Adipocyte (in vitro differentiated cells): ENCODE measurements at regions not wholly inside any gene's neighbourhood (a gene's known extent, or its start where the extent isn't known, plus 50 kb on each side); places are given as distances from the start of the nearest gene placed in this dataset.
"Not testable (repeated sequence)": the region's sequence is repeated elsewhere in the genome, so short reads cannot be mapped to it uniquely, and the experiment has no call there.

ENCODE experiments used
- DNase-seq: peaks from one replicate; pipeline ENCODE4 v3.0.0-alpha.2; 2015; ENCODE audit warnings: low read depth
- H3K27me3 ChIP-seq: replicated peaks from 2 replicates; pipeline ENCODE4 v1.7.0; 2013; ENCODE audit warnings: mild to moderate bottlenecking, low read length, moderate library complexity; ENCODE audit not compliant: control insufficient read depth, insufficient read depth
- H3K36me3 ChIP-seq: 2 replicates; pipeline ENCODE4 v1.7.0; 2013; ENCODE audit warnings: low read length, mild to moderate bottlenecking, moderate library complexity; ENCODE audit not compliant: control insufficient read depth, insufficient read depth, severe bottlenecking
- H3K4me1 ChIP-seq: 2 replicates; pipeline ENCODE4 v1.7.0; 2013; ENCODE audit warnings: mild to moderate bottlenecking, low read length, moderate library complexity; ENCODE audit not compliant: control insufficient read depth, insufficient read depth
- H3K4me3 ChIP-seq: 2 replicates; pipeline ENCODE4 v1.7.0; 2013; ENCODE audit warnings: mild to moderate bottlenecking, low read length, moderate library complexity
- H3K9ac ChIP-seq: 2 replicates; pipeline ENCODE4 v1.7.0; 2013; ENCODE audit warnings: mild to moderate bottlenecking, low read length, moderate library complexity
- H3K9me3 ChIP-seq: 2 replicates; pipeline ENCODE4 v1.7.0; 2013; ENCODE audit warnings: mild to moderate bottlenecking, low read length, moderate library complexity; ENCODE audit not compliant: control insufficient read depth

DNA sequence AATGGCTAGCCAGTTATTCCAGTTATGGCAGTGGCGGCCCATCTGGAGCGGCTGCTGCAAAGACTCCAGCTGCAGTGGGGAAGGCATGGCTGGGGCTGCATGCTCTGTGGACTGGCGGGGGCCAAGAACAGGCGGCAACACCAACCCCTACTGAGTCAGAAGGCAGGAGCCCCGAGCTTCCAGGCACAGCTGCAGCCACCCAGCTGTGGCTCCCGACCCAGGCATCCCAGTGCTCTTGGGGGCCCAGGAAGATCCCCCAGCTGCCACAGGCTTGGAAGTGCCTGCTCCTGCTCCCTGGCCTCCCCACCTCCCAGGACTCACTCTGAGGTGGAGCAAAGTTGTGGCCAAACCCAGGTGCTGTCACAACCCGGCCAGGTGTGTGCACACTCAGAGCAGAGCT lies 317.0 kb upstream of the RRP15 start:
- no peak overlapping the region for H3K9ac ChIP-seq
- no peaks in the 10 kb centered on the region for H3K27me3 ChIP-seq
- DNase-seq, result no peak
- no peaks in the 10 kb centered on the region for H3K4me1 ChIP-seq
- H3K9me3 ChIP-seq, result no peaks in the 10 kb centered on the region
- no peak overlapping the region for H3K4me3 ChIP-seq
- no peaks in the 10 kb centered on the region for H3K36me3 ChIP-seq

GRCh38 chr1:217969428-217969827 lies 315.7 kb upstream of the RRP15 start:
- no peaks in the 10 kb centered on the region for H3K36me3 ChIP-seq
- no peaks in the 10 kb centered on the region for H3K9me3 ChIP-seq
- no peak for DNase-seq
- H3K4me1 ChIP-seq, result no peaks in the 10 kb centered on the region
- no peak overlapping the region for H3K4me3 ChIP-seq
- H3K9ac ChIP-seq, result no peak overlapping the region
- H3K27me3 ChIP-seq, result no peaks in the 10 kb centered on the region

DNA sequence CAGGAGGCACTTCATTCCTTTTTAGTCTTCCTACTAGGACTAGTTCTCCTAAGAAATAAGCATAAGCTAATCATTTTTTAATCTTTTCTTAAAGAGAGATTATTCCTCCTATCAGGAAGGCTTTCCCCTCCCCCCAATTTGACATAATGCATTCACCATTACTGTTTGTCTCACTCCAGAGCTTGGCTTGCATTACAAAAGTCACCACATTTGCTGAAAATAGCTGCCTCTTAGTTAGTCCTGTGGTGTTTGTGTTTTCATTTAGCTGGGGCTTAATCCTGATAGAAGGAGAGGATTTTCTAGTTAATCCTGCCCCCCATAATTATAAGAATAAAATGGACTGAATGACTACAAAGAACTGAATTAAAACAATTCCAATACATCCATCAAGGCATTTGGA lies 307.1 kb upstream of the RRP15 start:
- DNase-seq, result no peak
- Histone ChIP-seq H3K4me3 (no peak overlapping the region), H3K36me3 (no peaks in the 10 kb centered on the region), H3K4me1 (no peaks in the 10 kb centered on the region), H3K27me3 (no peaks in the 10 kb centered on the region), H3K9me3 (no peaks in the 10 kb centered on the region), H3K9ac (no peak overlapping the region)

DNA sequence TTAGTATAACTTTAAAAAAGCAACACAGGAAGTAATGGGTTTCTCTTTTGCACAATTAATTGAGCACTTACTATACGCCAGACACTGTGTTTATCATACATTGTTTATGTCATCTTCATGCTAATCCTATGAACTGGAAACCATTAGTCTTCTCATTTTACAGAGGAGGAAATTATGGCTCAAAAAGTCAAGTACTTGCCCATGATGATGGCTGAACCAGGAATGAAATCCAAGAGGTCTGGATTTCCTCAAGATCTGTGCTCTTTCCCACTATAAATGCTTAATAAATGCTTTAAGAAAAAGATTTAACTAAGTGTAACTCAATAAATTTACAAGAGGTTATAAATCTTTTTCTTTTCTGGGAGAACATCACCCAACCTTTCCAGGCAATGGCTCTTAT lies 303.7 kb upstream of the RRP15 start:
- no peaks in the 10 kb centered on the region for H3K4me1 ChIP-seq
- no peaks in the 10 kb centered on the region for H3K36me3 ChIP-seq
- no peaks in the 10 kb centered on the region for H3K27me3 ChIP-seq
- no peak overlapping the region for H3K9ac ChIP-seq
- DNase-seq, result no peak
- H3K4me3 ChIP-seq, result no peak overlapping the region
- H3K9me3 ChIP-seq, result no peaks in the 10 kb centered on the region

- no peaks in the 10 kb centered on the region for H3K36me3 ChIP-seq
- no peaks in the 10 kb centered on the region for H3K27me3 ChIP-seq
- no peaks in the 10 kb centered on the region for H3K9me3 ChIP-seq
- DNase-seq, result no peak
- H3K4me1 ChIP-seq, result no peaks in the 10 kb centered on the region
- no peak overlapping the region for H3K9ac ChIP-seq
- no peak overlapping the region for H3K4me3 ChIP-seq
Measured at GRCh38 chr1:217982331-217983050, 302.6 kb upstream of the RRP15 start.

DNA sequence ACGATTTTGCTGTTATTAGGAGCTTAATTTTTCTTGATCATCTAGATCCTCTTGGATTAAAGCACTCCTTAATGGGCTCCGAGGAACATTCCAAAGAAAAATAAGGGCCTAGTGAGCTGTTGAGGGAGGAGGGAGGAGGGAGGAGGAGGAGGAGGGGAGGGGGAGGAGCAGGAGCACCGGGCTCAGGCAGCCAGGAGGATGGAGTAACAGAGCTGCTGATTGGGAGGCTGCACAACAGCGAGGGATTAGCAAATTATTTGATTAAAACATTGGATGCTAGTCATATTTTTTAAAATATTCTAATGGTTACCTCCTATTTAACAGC lies 302.1 kb upstream of the RRP15 start:
- H3K9ac ChIP-seq, result no peak overlapping the region
- no peaks in the 10 kb centered on the region for H3K27me3 ChIP-seq
- no peaks in the 10 kb centered on the region for H3K4me1 ChIP-seq
- no peak overlapping the region for H3K4me3 ChIP-seq
- no peaks in the 10 kb centered on the region for H3K9me3 ChIP-seq
- H3K36me3 ChIP-seq, result no peaks in the 10 kb centered on the region
- DNase-seq, result no peak

DNA sequence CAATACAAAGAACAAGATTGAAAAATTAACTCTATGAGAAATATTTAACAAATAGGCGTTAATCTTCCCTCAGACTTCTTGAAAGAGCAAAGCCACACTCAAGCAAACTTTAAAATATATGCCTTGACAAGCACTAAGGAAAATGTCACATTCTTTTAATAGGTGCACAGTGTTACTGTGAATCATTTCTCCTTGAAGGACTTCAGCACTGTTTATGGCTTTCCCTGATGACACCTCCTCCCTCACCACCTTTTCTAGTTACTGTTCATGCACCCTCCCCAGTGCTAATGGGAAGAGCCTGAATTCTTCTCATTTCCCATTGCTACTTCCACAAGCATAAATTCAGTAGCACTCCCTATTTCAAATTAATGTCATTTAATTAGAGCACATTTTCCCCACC lies 299.5 kb upstream of the RRP15 start:
- Histone ChIP-seq H3K9ac (no peak overlapping the region), H3K4me1 (no peaks in the 10 kb centered on the region), H3K36me3 (no peaks in the 10 kb centered on the region), H3K9me3 (no peaks in the 10 kb centered on the region), H3K4me3 (no peak overlapping the region), H3K27me3 (no peaks in the 10 kb centered on the region)
- no peak for DNase-seq

DNA sequence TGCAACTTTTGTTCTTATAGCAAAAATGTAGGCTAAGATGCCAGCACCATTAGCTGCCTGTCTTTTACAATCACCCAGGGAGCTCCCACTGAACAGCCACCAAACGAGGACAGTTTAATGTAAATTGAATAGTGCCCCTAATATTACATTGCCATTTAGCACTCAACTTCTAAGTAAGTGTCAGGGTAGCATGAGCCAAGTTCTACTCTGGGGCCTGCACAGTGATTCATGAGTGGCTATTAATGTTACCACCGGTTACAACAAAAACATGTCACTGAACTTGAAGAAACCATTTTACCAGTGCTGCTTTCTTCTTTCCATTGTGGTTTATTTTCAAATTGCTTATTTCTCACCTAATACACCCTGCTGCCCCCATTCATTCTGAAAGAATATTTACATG lies 295.6 kb upstream of the RRP15 start:
- H3K4me3 ChIP-seq, result no peak overlapping the region
- H3K36me3 ChIP-seq, result no peaks in the 10 kb centered on the region
- DNase-seq, result no peak
- H3K4me1 ChIP-seq, result no peaks in the 10 kb centered on the region
- no peaks in the 10 kb centered on the region for H3K9me3 ChIP-seq
- no peak overlapping the region for H3K9ac ChIP-seq
- H3K27me3 ChIP-seq, result peaks cover 4% of the 10 kb centered on the region

- Histone ChIP-seq H3K4me3 (no peak overlapping the region), H3K4me1 (no peaks in the 10 kb centered on the region), H3K9ac (no peak overlapping the region), H3K36me3 (no peaks in the 10 kb centered on the region), H3K9me3 (no peaks in the 10 kb centered on the region), H3K27me3 (peaks cover 4% of the 10 kb centered on the region)
- DNase-seq, result no peak
Measured at GRCh38 chr1:217993439-217993838, 291.7 kb upstream of the RRP15 start.

DNA sequence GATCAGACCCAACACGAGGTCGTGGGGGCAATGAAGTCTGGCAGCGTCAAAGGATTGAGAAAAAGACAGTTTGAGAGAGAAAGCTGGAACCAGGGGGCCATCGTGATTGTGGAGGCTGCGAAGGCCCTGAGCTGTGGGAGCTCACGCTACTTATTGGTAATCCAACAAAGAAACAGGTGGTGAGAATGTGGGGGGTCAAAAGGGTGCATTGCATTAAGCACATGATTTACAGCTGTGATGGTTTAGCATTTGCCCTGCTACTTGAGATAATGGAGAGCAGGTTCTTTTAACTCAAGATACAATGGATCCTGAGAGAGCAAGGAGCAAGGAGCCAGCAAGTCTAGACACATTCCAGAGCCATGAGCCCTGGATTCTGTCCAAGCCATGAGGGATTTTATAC lies 276.8 kb upstream of the RRP15 start:
- not testable (repeated sequence) for DNase-seq, H3K36me3 ChIP-seq, H3K9me3 ChIP-seq, H3K4me3 ChIP-seq, H3K4me1 ChIP-seq, H3K27me3 ChIP-seq, H3K9ac ChIP-seq

DNA sequence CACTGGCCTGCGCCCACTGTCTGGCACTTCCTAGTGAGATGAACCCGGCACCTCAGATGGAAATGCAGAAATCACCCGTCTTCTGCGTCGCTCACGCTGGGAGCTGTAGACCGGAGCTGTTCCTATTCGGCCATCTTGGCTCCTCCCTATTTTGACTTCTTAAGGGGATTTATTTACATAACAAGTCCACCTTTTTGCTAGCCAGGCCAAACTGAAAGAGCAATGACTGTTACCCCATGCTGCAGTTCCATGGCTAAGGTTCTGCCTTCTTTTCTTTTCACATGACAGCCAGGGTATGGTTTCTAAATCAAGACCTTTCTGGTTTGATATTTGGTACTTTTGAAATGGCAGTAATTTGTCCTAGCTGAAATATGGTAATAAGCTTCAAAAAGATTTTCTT lies 270.0 kb upstream of the RRP15 start:
- H3K36me3 ChIP-seq, DNase-seq, H3K9me3 ChIP-seq: not testable (repeated sequence)

DNA sequence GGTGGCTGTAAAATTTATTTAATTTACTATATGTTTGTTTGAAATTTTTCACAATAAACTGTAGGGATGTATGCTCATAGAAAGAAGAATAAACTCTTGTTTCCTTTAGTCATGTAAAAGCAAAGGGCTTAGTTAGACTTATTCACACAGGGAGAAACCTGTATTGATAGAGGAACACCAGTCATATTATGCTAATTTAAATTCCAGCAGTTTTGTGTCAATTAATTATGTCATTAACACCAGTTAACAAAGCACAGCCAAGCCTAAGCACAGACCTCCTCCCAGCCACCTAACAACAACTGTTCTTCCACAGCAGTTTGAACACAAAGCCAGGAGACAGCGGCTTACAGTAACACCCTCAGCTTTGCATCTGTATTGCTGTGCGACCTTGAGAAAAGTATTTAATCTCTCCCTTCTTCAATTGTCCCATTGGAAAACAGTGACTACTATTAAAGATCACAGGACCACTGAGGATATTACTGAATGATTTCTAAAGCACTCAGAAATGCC lies 260.8 kb upstream of the RRP15 start:
- Histone ChIP-seq H3K27me3 (no peaks in the 10 kb centered on the region), H3K9me3 (no peaks in the 10 kb centered on the region), H3K4me3 (no peak overlapping the region), H3K9ac (no peak overlapping the region), H3K36me3 (no peaks in the 10 kb centered on the region), H3K4me1 (no peaks in the 10 kb centered on the region)
- no peak for DNase-seq

More for the DNA sequence above, 270.0 kb upstream of the RRP15 start:
- H3K4me1 ChIP-seq, H3K4me3 ChIP-seq, H3K9ac ChIP-seq, H3K27me3 ChIP-seq: not testable (repeated sequence)
